Esophagus squamous epithelium (tissue), 4 donors: ENCODE measurements at regions not wholly inside any gene's neighbourhood (a gene's known extent, or its start where the extent isn't known, plus 50 kb on each side); places are given as distances from the start of the nearest gene placed in this dataset.

Experiments used
- CTCF ChIP-seq, 6 experiments: fragments of 450-650 bp in 4 of 6; fragments of 200-600 bp in 2 of 6; sonication (generic) in 2 of 6; IDR thresholded peaks; one replicate each; pipeline ENCODE4 v1.5.1; 2016 to 2019; ENCODE audit warnings: antibody characterized with exemption in 6 of 6, mild to moderate bottlenecking in 4 of 6, moderate library complexity in 4 of 6
- POLR2A ChIP-seq, 4 donors: fragments of 450-650 bp; IDR thresholded peaks; one replicate each; pipeline ENCODE4 v1.6.1; 2017; ENCODE audit warnings: antibody characterized with exemption in 4 of 4, mild to moderate bottlenecking in 4 of 4, moderate library complexity in 3 of 4

- TF ChIP-seq CTCF (IDR thresholded peaks at IDR 0.05): no peak
- no peak for TF ChIP-seq POLR2A (IDR thresholded peaks at IDR 0.05)
These were observed 919.0 kb downstream of the EFNB2 start for GRCh38 chr13:105616333-105617075.
